ENCODE measurements at regions not wholly inside any gene's neighbourhood (a gene's known extent, or its start where the extent isn't known, plus 50 kb on each side); places are given as distances from the start of the nearest gene placed in this dataset.

GRCh38 chr2:117537032-117537431, 277.5 kb upstream of the DDX18 start:
- H3K27me3 ChIP-seq (replicated peaks; ENCODE audit: insufficient read depth), result no peaks in the 10 kb centered on the region
- no peak overlapping the region for H3K4me3 ChIP-seq
- intact Hi-C loops (cut with DNase I), result no loop called here
- no peak for TF ChIP-seq POLR2AphosphoS5 (IDR thresholded peaks at IDR 0.05)
- no peak for TF ChIP-seq POLR2A (IDR thresholded peaks at IDR 0.05)
- TF ChIP-seq CTCF (IDR thresholded peaks at IDR 0.05), result no peak
- H3K36me3 ChIP-seq, result no peaks in the 10 kb centered on the region
- H3K9me3 ChIP-seq, result no peaks in the 10 kb centered on the region
- no peak overlapping the region for H3K27ac ChIP-seq
- no peaks in the 10 kb centered on the region for H3K4me1 ChIP-seq (replicated peaks)
- DNase-seq (ENCODE audit: low spot score), result no peak
- 66% methylated on average over 4 of the region's 4 CpGs for WGBS

- WGBS, result 18% methylated on average over 3 of the region's 3 CpGs
- TF ChIP-seq POLR2A (IDR thresholded peaks at IDR 0.05) (no peak), CTCF (IDR thresholded peaks at IDR 0.05) (no peak), POLR2AphosphoS5 (IDR thresholded peaks at IDR 0.05) (no peak)
These were observed 262.6 kb upstream of the DDX18 start for GRCh38 chr2:117551858-117552257.

GRCh38 chr2:117553448-117553847, 261.0 kb upstream of the DDX18 start:
- no peak overlapping the region for H3K27ac ChIP-seq
- no peak overlapping the region for H3K4me3 ChIP-seq
- WGBS, result 65% methylated on average over 4 of the region's 4 CpGs
- H3K4me1 ChIP-seq (replicated peaks), result no peaks in the 10 kb centered on the region
- intact Hi-C loops (cut with DNase I), result no loop called here
- no peaks in the 10 kb centered on the region for H3K9me3 ChIP-seq
- DNase-seq (ENCODE audit: low spot score), result no peak
- H3K36me3 ChIP-seq, result no peaks in the 10 kb centered on the region
- TF ChIP-seq POLR2AphosphoS5 (IDR thresholded peaks at IDR 0.05) (no peak), POLR2A (IDR thresholded peaks at IDR 0.05) (no peak), CTCF (IDR thresholded peaks at IDR 0.05) (no peak)
- H3K27me3 ChIP-seq (replicated peaks; ENCODE audit: insufficient read depth), result no peaks in the 10 kb centered on the region

More at GRCh38 chr2:117551858-117552257, 262.6 kb upstream of the DDX18 start:
- no peaks in the 10 kb centered on the region for H3K9me3 ChIP-seq
- H3K27ac ChIP-seq, result no peak overlapping the region
- H3K27me3 ChIP-seq (replicated peaks; ENCODE audit: insufficient read depth), result no peaks in the 10 kb centered on the region
- intact Hi-C loops (cut with DNase I), result no loop called here
- no peak overlapping the region for H3K4me3 ChIP-seq
- DNase-seq (ENCODE audit: low spot score), result no peak
- H3K4me1 ChIP-seq (replicated peaks), result no peaks in the 10 kb centered on the region
- H3K36me3 ChIP-seq, result no peaks in the 10 kb centered on the region

GRCh38 chr2:117555965-117556364, 258.5 kb upstream of the DDX18 start:
- TF ChIP-seq CTCF (IDR thresholded peaks at IDR 0.05) (no peak), POLR2A (IDR thresholded peaks at IDR 0.05) (no peak), POLR2AphosphoS5 (IDR thresholded peaks at IDR 0.05) (no peak)
- 52% methylated on average over 5 of the region's 5 CpGs for WGBS
- Histone ChIP-seq H3K27me3 (replicated peaks; ENCODE audit: insufficient read depth) (no peaks in the 10 kb centered on the region), H3K4me3 (no peak overlapping the region), H3K36me3 (no peaks in the 10 kb centered on the region), H3K9me3 (no peaks in the 10 kb centered on the region), H3K4me1 (replicated peaks) (no peaks in the 10 kb centered on the region), H3K27ac (no peak overlapping the region)
- intact Hi-C loops (cut with DNase I), result no loop called here
- no peak for DNase-seq (ENCODE audit: low spot score)

- no peak for TF ChIP-seq POLR2A (IDR thresholded peaks at IDR 0.05)
- TF ChIP-seq CTCF (IDR thresholded peaks at IDR 0.05), result no peak
- no peak for TF ChIP-seq POLR2AphosphoS5 (IDR thresholded peaks at IDR 0.05)
- Histone ChIP-seq H3K27me3 (replicated peaks; ENCODE audit: insufficient read depth) (no peaks in the 10 kb centered on the region), H3K27ac (no peak overlapping the region), H3K4me3 (no peak overlapping the region), H3K4me1 (replicated peaks) (no peaks in the 10 kb centered on the region), H3K36me3 (no peaks in the 10 kb centered on the region), H3K9me3 (no peaks in the 10 kb centered on the region)
- intact Hi-C loops (cut with DNase I), result no loop called here
- 86% methylated on average over 3 of the region's 3 CpGs for WGBS
- no peak for DNase-seq (ENCODE audit: low spot score)
These were observed 256.9 kb upstream of the DDX18 start for GRCh38 chr2:117557626-117558025.
